Nephron progenitor cell (in vitro differentiated cells): ENCODE measurements at regions not wholly inside any gene's neighbourhood (a gene's known extent, or its start where the extent isn't known, plus 50 kb on each side); places are given as distances from the start of the nearest gene placed in this dataset.
"Not testable (repeated sequence)": the region's sequence is repeated elsewhere in the genome, so short reads cannot be mapped to it uniquely, and the experiment has no call there.

Experiments used
- DNase-seq: peaks from one replicate; pipeline ENCODE4 v3.0.0; 2021
- H3K27ac Mint-ChIP-seq: 2 replicates; pipeline ENCODE4 v1.8.0; 2021; ENCODE audit warnings: mild to moderate bottlenecking, moderate library complexity, mixed read lengths
- H3K27me3 Mint-ChIP-seq: 2 replicates; pipeline ENCODE4 v1.8.0; 2021; ENCODE audit warnings: mild to moderate bottlenecking, low read depth, mixed read lengths; ENCODE audit not compliant: poor library complexity
- H3K36me3 Mint-ChIP-seq: 2 replicates; pipeline ENCODE4 v1.8.0; 2021; ENCODE audit warnings: low read depth, mixed read lengths
- H3K4me1 Mint-ChIP-seq: 2 replicates; pipeline ENCODE4 v1.8.0; 2021; ENCODE audit warnings: mixed read lengths
- H3K4me3 Mint-ChIP-seq: 2 replicates; pipeline ENCODE4 v1.8.0; 2021; ENCODE audit warnings: mild to moderate bottlenecking, moderate library complexity, mixed read lengths
- H3K9me3 Mint-ChIP-seq: 2 replicates; pipeline ENCODE4 v1.8.0; 2021; ENCODE audit warnings: mild to moderate bottlenecking, moderate library complexity, mixed read lengths
- CTCF ChIP-seq: fragments of 200-600 bp; sonication (generic); IDR thresholded peaks from 2 replicates; pipeline ENCODE4 v1.5.0; 2021; ENCODE audit warnings: antibody characterized with exemption

DNA sequence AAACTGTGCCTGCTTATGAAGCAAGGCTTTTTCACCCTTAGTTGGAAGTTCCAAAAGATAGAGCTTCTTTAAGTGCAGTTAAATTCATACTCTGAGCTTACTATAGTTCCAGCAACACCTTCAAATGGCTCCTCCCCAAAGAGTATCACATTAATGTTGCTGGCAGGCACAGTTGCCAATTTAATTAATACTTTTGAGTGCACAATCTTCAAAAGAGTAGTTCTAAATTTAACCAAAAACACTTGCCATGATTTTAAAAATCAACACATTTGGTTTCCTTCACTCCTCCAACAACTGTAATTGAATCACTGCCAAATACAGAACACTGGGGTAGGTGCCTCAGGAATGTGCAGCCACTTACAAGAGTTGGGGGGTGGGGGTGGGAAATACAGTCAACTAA, 150.6 kb upstream of the UBE2E3 start:
- Mint-ChIP-seq H3K36me3 (no peaks in the 10 kb centered on the region), H3K27me3 (no peaks in the 10 kb centered on the region), H3K9me3 (peaks cover 4% of the 10 kb centered on the region), H3K4me3 (no peak overlapping the region), H3K4me1 (no peaks in the 10 kb centered on the region), H3K27ac (no peak overlapping the region)
- no peak for DNase-seq
- no peak for TF ChIP-seq CTCF

DNA sequence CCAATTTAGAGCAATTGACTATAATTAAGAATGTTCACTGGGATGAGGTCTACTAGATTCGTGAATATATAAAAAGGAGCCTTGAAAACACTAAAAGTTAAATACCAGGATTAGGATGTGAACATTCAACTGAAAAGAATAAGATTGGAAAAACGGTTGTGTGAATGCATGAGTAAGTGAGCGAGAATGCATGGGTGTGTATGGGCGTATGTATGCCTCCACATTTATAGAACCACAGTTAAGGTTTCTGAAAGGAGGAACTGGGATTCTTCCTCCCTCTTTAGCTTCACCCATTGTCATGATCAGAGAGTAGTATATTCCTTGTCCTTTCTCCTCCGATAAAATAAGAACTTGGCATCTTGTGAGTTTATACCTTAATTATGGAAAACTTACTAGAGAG, 151.1 kb upstream of the UBE2E3 start:
- H3K9me3 Mint-ChIP-seq: peaks cover 4% of the 10 kb centered on the region
- H3K36me3 Mint-ChIP-seq: no peaks in the 10 kb centered on the region
- no peak overlapping the region for H3K27ac Mint-ChIP-seq
- no peak for DNase-seq
- no peak overlapping the region for H3K4me3 Mint-ChIP-seq
- TF ChIP-seq CTCF: no peak
- H3K4me1 Mint-ChIP-seq: no peaks in the 10 kb centered on the region
- H3K27me3 Mint-ChIP-seq: no peaks in the 10 kb centered on the region

DNA sequence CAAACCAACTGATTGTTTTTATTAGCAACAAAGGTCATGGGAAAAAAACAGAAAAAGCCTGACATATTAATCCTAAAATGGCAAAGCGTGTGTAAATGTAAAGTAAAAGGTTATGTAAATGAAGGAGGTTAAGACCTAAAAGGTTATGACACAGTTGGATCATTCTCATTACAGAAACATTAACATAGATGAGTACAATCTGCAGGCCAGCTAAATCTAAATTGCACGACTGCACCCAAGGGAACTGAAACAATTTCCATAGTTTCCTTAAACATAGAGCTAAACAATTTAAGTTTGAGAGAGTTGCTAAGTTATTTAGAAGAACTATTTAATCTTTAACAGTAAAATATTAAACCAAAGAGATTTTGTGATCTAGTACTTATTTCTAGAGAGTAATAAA, 151.6 kb upstream of the UBE2E3 start:
- no peak overlapping the region for H3K27ac Mint-ChIP-seq
- DNase-seq: no peak
- H3K9me3 Mint-ChIP-seq: peaks cover 4% of the 10 kb centered on the region
- no peaks in the 10 kb centered on the region for H3K4me1 Mint-ChIP-seq
- no peaks in the 10 kb centered on the region for H3K27me3 Mint-ChIP-seq
- H3K4me3 Mint-ChIP-seq: no peak overlapping the region
- H3K36me3 Mint-ChIP-seq: no peaks in the 10 kb centered on the region
- TF ChIP-seq CTCF: no peak

DNA sequence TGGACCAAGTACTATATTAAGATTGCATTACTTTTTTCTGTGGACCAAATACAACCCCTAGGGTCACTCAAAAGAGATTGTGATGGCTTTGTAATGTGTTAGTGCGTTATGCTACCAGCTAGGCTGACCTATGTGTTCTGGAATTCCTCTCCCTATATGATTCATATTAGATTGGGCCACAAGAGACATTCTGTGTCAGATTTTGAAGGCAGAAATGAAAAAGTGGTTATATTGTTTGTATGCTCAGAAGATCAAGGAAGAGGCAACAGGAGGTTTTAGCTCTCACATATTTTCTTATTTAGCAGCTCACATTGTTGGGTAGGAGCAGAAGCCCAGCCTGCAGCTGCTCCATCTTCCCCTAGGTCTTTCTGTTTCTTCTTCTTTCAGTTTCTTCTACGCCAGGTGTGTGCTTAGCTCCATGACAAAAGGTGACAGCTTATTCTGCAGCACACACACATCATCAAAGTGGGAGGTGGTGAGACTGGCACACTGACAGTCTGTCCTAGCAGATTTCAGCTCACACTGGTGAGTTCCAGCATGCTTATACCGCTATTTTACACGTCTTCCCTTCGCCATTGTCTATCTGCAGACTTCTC, 156.8 kb upstream of the UBE2E3 start:
- Mint-ChIP-seq H3K36me3 (no peaks in the 10 kb centered on the region), H3K27me3 (no peaks in the 10 kb centered on the region), H3K27ac (no peak overlapping the region), H3K9me3 (no peaks in the 10 kb centered on the region), H3K4me3 (no peak overlapping the region), H3K4me1 (no peaks in the 10 kb centered on the region)
- DNase-seq: no peak
- TF ChIP-seq CTCF: no peak

GRCh38 chr2:180819106-180819505, 161.3 kb upstream of the UBE2E3 start:
- H3K4me3 Mint-ChIP-seq: no peak overlapping the region
- peaks cover 6% of the 10 kb centered on the region for H3K9me3 Mint-ChIP-seq
- H3K36me3 Mint-ChIP-seq: no peaks in the 10 kb centered on the region
- H3K4me1 Mint-ChIP-seq: no peaks in the 10 kb centered on the region
- no peaks in the 10 kb centered on the region for H3K27me3 Mint-ChIP-seq
- no peak for TF ChIP-seq CTCF
- no peak overlapping the region for H3K27ac Mint-ChIP-seq
- no peak for DNase-seq

GRCh38 chr2:180818700-180819099, 161.7 kb upstream of the UBE2E3 start:
- H3K27ac Mint-ChIP-seq, H3K4me3 Mint-ChIP-seq, H3K27me3 Mint-ChIP-seq, DNase-seq, H3K4me1 Mint-ChIP-seq, H3K36me3 Mint-ChIP-seq, H3K9me3 Mint-ChIP-seq: not testable (repeated sequence)
